WTC11 (cell line): ENCODE measurements at regions not wholly inside any gene's neighbourhood (a gene's known extent, or its start where the extent isn't known, plus 50 kb on each side); places are given as distances from the start of the nearest gene placed in this dataset.

Experiments
- ATAC-seq: fragments of 200-7000 bp; cut with Tn5 transposase; 2 replicates; pipeline ENCODE4 v1.10.0; 2021; ENCODE audit warnings: mild to moderate bottlenecking, moderate library complexity
- CTCF ChIA-PET: fragments of 300-600 bp; sonication (Branson Sonifier 250); formaldehyde crosslinking; loops from one replicate; lab custom pipeline; 2021; ENCODE audit warnings: antibody characterized with exemption; lab: Charles Lee
- POLR2A ChIA-PET: fragments of 350-600 bp; sonication (Branson Sonifier 250); formaldehyde crosslinking; loops from one replicate; lab custom pipeline; 2021; ENCODE audit warnings: antibody characterized with exemption; lab: Charles Lee
- DNase-seq: peaks from one replicate; pipeline ENCODE4 v3.0.0; 2021; ENCODE audit warnings: low spot score
- H3K27ac Mint-ChIP-seq: 2 replicates; pipeline ENCODE4 v1.8.0; 2021; ENCODE audit warnings: mixed read lengths
- H3K27me3 Mint-ChIP-seq: 2 replicates; pipeline ENCODE4 v1.8.0; 2021; ENCODE audit warnings: low read depth, mild to moderate bottlenecking, moderate library complexity, mixed read lengths
- H3K36me3 Mint-ChIP-seq: 2 replicates; pipeline ENCODE4 v1.8.0; 2021; ENCODE audit warnings: mixed read lengths
- H3K4me1 Mint-ChIP-seq: 2 replicates; pipeline ENCODE4 v1.8.0; 2022; ENCODE audit warnings: mixed read lengths
- H3K4me3 Mint-ChIP-seq: 2 replicates; pipeline ENCODE4 v1.8.0; 2021; ENCODE audit warnings: mild to moderate bottlenecking, moderate library complexity, mixed read lengths
- H3K9me3 Mint-ChIP-seq: 2 replicates; pipeline ENCODE4 v1.8.0; 2021; ENCODE audit warnings: mixed read lengths
- CBFB ChIP-seq: sonication (generic); formaldehyde crosslinking; IDR thresholded peaks from 2 replicates; pipeline ENCODE4 v1.8.1; 2022; ENCODE audit warnings: mild to moderate bottlenecking, low read depth, missing genetic modification reagents
- CDX4 ChIP-seq: fragments of 250-450 bp; sonication (Bioruptor Pico); IDR thresholded peaks from 2 replicates; pipeline ENCODE4 v1.9.0; 2021; ENCODE audit warnings: moderate library complexity, mild to moderate bottlenecking, inconsistent platforms, borderline replicate concordance
- E2F4 ChIP-seq: sonication (generic); formaldehyde crosslinking; IDR thresholded peaks from 2 replicates; pipeline ENCODE4 v1.8.1; 2022; ENCODE audit warnings: low read depth, mild to moderate bottlenecking, moderate library complexity, missing genetic modification reagents, borderline replicate concordance
- GABPB1 ChIP-seq: sonication (generic); formaldehyde crosslinking; IDR thresholded peaks from 2 replicates; pipeline ENCODE4 v1.8.1; 2023; ENCODE audit warnings: mild to moderate bottlenecking, missing genetic modification reagents
- GTF2I ChIP-seq: fragments of 250-450 bp; sonication (Bioruptor Pico); conservative IDR thresholded peaks from 2 replicates; pipeline ENCODE4 v1.4.0; 2021; ENCODE audit warnings: mild to moderate bottlenecking
- IRF2 ChIP-seq: sonication (generic); formaldehyde crosslinking; IDR thresholded peaks from 2 replicates; pipeline ENCODE4 v1.8.0; 2022; ENCODE audit warnings: low read depth, missing genetic modification reagents, borderline replicate concordance
- JAZF1 ChIP-seq: fragments of 250-450 bp; sonication (Bioruptor Pico); IDR thresholded peaks from 2 replicates; pipeline ENCODE4 v1.9.0; 2021; ENCODE audit warnings: moderate library complexity, mild to moderate bottlenecking, inconsistent platforms
- MYBL2 ChIP-seq: sonication (generic); formaldehyde crosslinking; IDR thresholded peaks from 2 replicates; pipeline ENCODE4 v1.8.1; 2023; ENCODE audit warnings: mild to moderate bottlenecking, moderate library complexity, missing genetic modification reagents
- NFATC4 ChIP-seq: fragments of 250-450 bp; sonication (Bioruptor Pico); IDR thresholded peaks from 2 replicates; pipeline ENCODE4 v1.9.0; 2021; ENCODE audit warnings: mild to moderate bottlenecking
- PRDM15 ChIP-seq: sonication (generic); formaldehyde crosslinking; IDR thresholded peaks from 2 replicates; pipeline ENCODE4 v1.8.0; 2022; ENCODE audit warnings: missing genetic modification reagents
- SMAD4 ChIP-seq: sonication (generic); formaldehyde crosslinking; IDR thresholded peaks from 2 replicates; pipeline ENCODE4 v1.8.0; 2022; ENCODE audit warnings: mild to moderate bottlenecking, missing genetic modification reagents
- TEAD4 ChIP-seq: sonication (generic); formaldehyde crosslinking; IDR thresholded peaks from 2 replicates; pipeline ENCODE4 v1.8.0; 2022; ENCODE audit warnings: mild to moderate bottlenecking, missing genetic modification reagents
- ZNF121 ChIP-seq: sonication (generic); formaldehyde crosslinking; IDR thresholded peaks from 2 replicates; pipeline ENCODE4 v1.8.0; 2023; ENCODE audit warnings: missing genetic modification reagents
- ZNF317 ChIP-seq: sonication (generic); formaldehyde crosslinking; IDR thresholded peaks from 2 replicates; pipeline ENCODE4 v1.8.1; 2023; ENCODE audit warnings: low read depth, mild to moderate bottlenecking, moderate library complexity, missing genetic modification reagents, borderline replicate concordance
- ZNF532 ChIP-seq: fragments of 250-450 bp; sonication (Bioruptor Pico); IDR thresholded peaks from 2 replicates; pipeline ENCODE4 v1.9.0; 2021; ENCODE audit warnings: mild to moderate bottlenecking, borderline replicate concordance
- TF ChIP-seq, protein P1 (sequence below): sonication (generic); formaldehyde crosslinking; IDR thresholded peaks from 2 replicates; pipeline ENCODE4 v1.8.1; 2022; ENCODE audit warnings: mild to moderate bottlenecking, moderate library complexity, missing genetic modification reagents
- TF ChIP-seq, protein P2 (sequence below): sonication (generic); formaldehyde crosslinking; IDR thresholded peaks from 2 replicates; pipeline ENCODE4 v1.8.1; 2023; ENCODE audit warnings: mild to moderate bottlenecking, missing genetic modification reagents, borderline replicate concordance
- TF ChIP-seq, protein P3 (sequence below): sonication (generic); formaldehyde crosslinking; IDR thresholded peaks from 2 replicates; pipeline ENCODE4 v1.8.1; 2022; ENCODE audit warnings: missing genetic modification reagents, borderline replicate concordance

- H3K27ac Mint-ChIP-seq = no peak overlapping the region
- POLR2A ChIA-PET = no interaction called here
- CTCF ChIA-PET = no interaction called here
- H3K36me3 Mint-ChIP-seq = no peaks in the 10 kb centered on the region
- no peak for DNase-seq
- no peak overlapping the region for H3K4me3 Mint-ChIP-seq
- no peaks in the 10 kb centered on the region for H3K27me3 Mint-ChIP-seq
- H3K9me3 Mint-ChIP-seq = peaks cover 6% of the 10 kb centered on the region; the same call in 1 of the 2 replicates
- no peaks in the 10 kb centered on the region for H3K4me1 Mint-ChIP-seq
- ATAC-seq = no peak
- TF ChIP-seq JAZF1 (CRISPR knock-in tag) = no peak
- TF ChIP-seq, protein P1, sequence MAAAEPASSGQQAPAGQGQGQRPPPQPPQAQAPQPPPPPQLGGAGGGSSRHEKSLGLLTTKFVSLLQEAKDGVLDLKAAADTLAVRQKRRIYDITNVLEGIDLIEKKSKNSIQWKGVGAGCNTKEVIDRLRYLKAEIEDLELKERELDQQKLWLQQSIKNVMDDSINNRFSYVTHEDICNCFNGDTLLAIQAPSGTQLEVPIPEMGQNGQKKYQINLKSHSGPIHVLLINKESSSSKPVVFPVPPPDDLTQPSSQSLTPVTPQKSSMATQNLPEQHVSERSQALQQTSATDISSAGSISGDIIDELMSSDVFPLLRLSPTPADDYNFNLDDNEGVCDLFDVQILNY = no peak
- no peak for TF ChIP-seq CBFB (CRISPR knock-in tag)
- TF ChIP-seq TEAD4 (CRISPR knock-in tag) = no peak
- no peak for TF ChIP-seq GTF2I (CRISPR knock-in tag)
- TF ChIP-seq IRF2 (CRISPR knock-in tag) = no peak
- TF ChIP-seq, protein P2, sequence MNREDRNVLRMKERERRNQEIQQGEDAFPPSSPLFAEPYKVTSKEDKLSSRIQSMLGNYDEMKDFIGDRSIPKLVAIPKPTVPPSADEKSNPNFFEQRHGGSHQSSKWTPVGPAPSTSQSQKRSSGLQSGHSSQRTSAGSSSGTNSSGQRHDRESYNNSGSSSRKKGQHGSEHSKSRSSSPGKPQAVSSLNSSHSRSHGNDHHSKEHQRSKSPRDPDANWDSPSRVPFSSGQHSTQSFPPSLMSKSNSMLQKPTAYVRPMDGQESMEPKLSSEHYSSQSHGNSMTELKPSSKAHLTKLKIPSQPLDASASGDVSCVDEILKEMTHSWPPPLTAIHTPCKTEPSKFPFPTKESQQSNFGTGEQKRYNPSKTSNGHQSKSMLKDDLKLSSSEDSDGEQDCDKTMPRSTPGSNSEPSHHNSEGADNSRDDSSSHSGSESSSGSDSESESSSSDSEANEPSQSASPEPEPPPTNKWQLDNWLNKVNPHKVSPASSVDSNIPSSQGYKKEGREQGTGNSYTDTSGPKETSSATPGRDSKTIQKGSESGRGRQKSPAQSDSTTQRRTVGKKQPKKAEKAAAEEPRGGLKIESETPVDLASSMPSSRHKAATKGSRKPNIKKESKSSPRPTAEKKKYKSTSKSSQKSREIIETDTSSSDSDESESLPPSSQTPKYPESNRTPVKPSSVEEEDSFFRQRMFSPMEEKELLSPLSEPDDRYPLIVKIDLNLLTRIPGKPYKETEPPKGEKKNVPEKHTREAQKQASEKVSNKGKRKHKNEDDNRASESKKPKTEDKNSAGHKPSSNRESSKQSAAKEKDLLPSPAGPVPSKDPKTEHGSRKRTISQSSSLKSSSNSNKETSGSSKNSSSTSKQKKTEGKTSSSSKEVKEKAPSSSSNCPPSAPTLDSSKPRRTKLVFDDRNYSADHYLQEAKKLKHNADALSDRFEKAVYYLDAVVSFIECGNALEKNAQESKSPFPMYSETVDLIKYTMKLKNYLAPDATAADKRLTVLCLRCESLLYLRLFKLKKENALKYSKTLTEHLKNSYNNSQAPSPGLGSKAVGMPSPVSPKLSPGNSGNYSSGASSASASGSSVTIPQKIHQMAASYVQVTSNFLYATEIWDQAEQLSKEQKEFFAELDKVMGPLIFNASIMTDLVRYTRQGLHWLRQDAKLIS = no peak
- no peak for TF ChIP-seq ZNF532 (CRISPR knock-in tag)
- no peak for TF ChIP-seq NFATC4
- no peak for TF ChIP-seq SMAD4
- TF ChIP-seq GABPB1 = no peak
- no peak for TF ChIP-seq CDX4
- TF ChIP-seq ZNF317 (CRISPR knock-in tag) = no peak
- no peak for TF ChIP-seq MYBL2
- TF ChIP-seq, all 79 proteins: peak for 0
Measured at GRCh38 chr10:36220151-36220550, 578.1 kb upstream of the FZD8 start.

DNA sequence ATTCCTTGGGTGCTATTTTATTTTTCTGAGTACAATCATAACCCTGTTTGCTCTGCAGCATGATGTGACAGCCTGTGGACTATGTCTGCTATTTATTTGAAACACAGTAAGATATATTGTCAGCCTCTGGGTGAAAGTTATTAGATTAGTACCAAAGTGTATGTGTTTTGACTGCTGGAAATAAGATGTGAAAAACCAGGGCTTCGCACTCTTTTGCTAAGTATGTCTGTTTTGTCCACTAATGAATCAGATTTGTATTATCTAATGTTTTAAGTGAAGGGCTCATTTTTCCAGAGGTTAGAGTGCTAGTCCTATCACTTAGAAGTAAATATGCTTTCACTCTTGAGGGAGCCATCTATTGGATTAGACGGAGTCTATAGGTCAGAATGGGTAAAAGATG lies 569.8 kb upstream of the FZD8 start:
- Mint-ChIP-seq H3K27ac (no peak overlapping the region), H3K27me3 (no peaks in the 10 kb centered on the region), H3K4me1 (no peaks in the 10 kb centered on the region), H3K36me3 (no peaks in the 10 kb centered on the region), H3K4me3 (no peak overlapping the region), H3K9me3 (no peaks in the 10 kb centered on the region)
- DNase-seq (no peak), ATAC-seq (no peak)
- CTCF ChIA-PET = interaction anchor here (0.7 kb wide), 1 partner anchor 102 kb away, joined by 3 read pairs; no protein-coding TSS in a partner anchor
- POLR2A ChIA-PET = interaction anchor here (0.7 kb wide), 1 partner anchor 54 kb away, joined by 3 read pairs; no protein-coding TSS in a partner anchor
- TF ChIP-seq E2F4 (CRISPR knock-in tag) (no peak), ZNF121 (CRISPR knock-in tag) (no peak), PRDM15 (no peak)
- TF ChIP-seq, protein P3, sequence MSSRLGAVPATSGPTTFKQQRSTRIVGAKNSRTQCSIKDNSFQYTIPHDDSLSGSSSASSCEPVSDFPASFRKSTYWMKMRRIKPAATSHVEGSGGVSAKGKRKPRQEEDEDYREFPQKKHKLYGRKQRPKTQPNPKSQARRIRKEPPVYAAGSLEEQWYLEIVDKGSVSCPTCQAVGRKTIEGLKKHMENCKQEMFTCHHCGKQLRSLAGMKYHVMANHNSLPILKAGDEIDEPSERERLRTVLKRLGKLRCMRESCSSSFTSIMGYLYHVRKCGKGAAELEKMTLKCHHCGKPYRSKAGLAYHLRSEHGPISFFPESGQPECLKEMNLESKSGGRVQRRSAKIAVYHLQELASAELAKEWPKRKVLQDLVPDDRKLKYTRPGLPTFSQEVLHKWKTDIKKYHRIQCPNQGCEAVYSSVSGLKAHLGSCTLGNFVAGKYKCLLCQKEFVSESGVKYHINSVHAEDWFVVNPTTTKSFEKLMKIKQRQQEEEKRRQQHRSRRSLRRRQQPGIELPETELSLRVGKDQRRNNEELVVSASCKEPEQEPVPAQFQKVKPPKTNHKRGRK = no peak
